ENCODE measurements at regions not wholly inside any gene's neighbourhood (a gene's known extent, or its start where the extent isn't known, plus 50 kb on each side); places are given as distances from the start of the nearest gene placed in this dataset.
A peak's percentile ranks its signal among the peaks of the same experiment; 100 is the strongest.

GRCh38 chr21:14903172-14903865 lies 161.5 kb downstream of the NRIP1 start:
- no peak for DNase-seq (ENCODE audit: low read depth)

- peak; percentile 36 for DNase-seq (ENCODE audit: low read depth)
Measured at GRCh38 chr21:14901482-14901958, 163.3 kb downstream of the NRIP1 start.

- DNase-seq (ENCODE audit: low read depth): peak; percentile 52
Measured at GRCh38 chr21:14900611-14901010, 164.2 kb downstream of the NRIP1 start.

DNA sequence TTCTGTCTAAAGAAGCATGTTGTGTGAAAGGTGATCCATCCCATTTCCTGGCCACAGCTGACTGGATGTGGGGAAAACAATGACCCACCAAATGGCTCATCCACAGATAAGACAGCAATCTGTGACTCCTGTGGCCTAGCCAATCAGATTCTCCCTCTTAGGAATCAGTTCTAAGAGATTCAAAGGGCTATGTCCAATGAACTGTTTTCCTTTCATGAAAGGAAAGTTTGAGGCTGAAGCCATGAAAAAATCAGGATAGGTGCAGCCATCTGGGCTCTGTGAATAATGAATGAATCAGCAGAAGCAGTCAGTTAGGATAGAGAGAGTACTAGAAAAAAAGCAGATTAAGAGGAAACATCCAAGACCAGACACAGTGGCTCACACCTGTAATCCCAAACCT lies 164.7 kb downstream of the NRIP1 start:
- peak; percentile 45 for DNase-seq (ENCODE audit: low read depth)

DNA sequence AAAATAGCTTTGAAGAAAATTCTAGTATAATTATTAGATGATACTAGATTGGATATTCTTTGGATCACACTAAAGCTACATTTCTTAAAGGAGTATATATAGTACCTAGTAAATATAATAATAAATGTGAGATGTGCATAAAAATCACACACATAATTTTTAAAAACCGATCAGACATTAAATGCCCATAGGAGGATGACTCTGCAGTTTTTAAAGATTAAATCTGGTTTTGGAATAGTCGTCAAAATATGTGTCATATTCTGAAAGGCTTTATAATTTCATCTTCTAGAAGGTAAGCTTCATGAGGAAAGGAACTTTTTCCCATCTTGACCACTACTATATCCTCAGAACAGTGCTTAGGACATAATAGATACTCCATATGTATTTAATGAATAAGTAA lies 169.0 kb downstream of the NRIP1 start:
- DNase-seq (ENCODE audit: low read depth): no peak

GRCh38 chr21:14890141-14890540 lies 174.7 kb downstream of the NRIP1 start:
- no peak for DNase-seq (ENCODE audit: low read depth)

DNA sequence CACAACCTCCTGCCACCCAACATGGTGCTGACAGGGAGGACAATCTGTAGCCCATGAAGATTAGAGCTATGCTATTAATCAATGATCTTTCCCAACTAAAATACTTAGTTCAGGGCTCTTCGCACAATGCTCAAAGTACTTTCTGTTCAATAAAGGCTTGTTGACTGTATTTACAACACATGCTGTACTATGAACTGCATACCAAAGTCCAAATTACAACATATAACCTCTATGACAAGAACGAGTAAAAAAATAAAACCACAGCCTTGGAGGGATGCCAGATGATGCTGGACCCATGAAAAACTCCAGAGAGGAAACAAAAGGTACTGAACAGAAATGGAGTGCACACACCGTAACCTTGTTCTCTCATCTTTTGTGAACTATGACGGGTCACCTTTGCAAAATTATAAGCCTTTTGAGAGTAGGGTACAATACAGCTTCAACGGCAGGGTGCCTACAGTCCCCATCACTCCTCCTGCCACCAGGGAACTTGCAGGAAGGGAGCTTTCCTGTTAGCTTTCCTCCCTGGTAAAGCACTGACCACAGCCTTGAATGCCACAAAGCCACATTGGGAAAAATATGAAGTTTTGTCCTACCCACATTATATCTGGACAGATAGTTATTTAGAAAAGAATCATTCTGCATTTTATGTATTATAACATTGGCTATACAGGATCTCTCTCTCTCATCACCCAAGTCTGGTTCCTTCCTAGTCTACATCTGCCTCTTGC lies 175.6 kb downstream of the NRIP1 start:
- DNase-seq (ENCODE audit: low read depth): peak; percentile 74

DNA sequence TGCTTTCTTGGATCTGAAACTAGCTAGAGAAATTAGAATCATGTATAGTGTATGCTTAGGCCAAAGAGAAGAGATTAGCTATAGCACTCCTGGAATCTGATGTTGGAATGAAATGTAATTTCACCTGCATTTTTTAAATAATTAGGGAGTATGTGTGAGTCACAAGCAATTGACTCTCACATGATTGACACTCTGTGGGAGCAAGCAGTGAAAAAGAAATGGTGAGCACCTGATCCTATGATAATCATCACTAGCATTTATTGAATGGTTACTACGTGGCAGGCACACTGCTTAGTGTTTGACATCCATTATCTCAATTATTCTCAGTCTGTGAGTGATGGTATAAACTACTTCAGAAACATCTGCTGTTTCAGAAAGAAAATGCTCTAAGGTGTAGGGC lies 176.6 kb downstream of the NRIP1 start:
- DNase-seq (ENCODE audit: low read depth): no peak

DNA sequence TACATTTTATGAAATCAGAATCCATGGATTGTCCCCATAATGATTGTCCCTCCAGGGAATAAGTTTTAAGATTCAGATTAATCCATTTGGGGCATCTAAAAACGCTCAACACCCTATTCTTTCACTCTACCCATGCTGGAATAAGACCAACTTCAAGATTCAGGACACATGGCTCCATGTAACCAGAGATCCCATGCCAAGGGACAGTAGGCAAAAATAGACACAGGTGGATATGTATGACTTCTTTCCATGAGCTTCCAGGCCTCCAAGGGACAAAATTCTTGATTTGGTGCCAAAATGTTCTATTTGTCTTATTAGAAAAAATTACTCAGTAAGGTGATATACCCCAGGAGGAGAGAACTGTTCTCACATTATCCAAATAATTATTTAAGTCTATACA lies 178.8 kb downstream of the NRIP1 start:
- no peak for DNase-seq (ENCODE audit: low read depth)

GRCh38 chr21:14883351-14883750 lies 181.4 kb downstream of the NRIP1 start:
- DNase-seq (ENCODE audit: low read depth): no peak

DNA sequence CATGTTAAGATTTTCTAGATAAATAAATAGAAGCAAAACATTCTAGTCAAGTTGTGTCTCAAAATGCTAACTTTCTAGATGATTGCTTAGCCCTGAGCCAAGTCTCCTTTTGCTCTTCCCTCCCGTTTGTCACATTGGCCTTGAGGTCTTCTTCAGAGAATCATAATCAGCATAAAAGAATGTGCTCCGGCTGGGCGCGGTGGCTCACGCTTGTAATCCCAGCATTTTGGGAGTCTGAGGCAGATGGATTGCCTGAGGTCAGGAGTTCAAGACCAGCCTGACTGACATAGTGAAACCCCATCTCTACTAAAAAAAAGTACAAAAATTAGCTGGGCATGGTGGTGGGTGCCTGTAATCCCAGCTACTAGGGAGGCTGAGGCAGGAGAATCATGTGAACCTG lies 182.3 kb downstream of the NRIP1 start:
- DNase-seq (ENCODE audit: low read depth): peak; percentile 23

DNA sequence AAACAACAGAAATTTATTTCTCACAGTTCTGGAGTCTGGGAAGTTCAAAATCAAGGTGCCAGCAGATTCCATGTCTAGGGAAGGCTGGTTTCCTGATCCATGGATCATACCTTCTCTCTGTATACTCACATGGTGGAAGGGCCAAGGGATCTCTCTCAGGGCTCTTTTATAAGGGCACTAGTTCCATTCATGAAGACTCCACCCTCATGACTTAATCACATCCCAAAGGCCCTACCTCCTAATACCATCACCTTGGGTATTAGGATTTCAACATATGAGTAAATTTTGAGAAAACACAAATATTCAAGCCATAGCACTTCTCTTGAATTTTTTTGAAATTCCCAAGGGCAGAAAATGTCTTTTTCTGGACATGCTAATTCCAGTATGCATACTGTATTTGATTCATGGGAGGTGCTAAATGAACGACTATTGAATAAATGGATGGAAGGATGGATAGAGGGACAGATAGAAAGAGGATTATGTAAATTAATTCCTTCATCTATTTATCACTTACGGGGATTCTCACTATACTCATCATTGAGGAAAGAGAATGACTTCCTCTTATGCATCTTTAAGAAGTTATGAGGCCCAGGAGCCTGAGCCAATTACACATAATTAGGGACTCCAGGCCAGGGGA lies 182.8 kb downstream of the NRIP1 start:
- DNase-seq (ENCODE audit: low read depth): no peak

DNA sequence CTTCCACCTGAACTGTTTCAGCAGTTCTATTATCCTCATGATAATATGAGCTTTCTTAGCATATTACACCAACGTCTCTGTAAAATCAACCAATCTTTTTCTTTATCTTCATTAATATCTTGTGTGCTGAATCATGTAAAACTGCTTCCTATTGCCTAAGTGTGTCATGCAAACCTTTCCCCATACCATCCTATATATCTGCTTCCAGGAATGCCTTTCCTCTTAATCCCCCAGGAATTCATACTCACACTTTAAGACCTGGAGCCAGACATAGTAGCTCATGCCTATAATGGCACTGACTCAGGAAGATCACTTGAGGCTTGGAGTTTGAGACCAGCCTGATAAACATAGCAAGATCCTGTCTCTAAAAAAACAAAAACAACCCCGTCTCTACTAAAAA lies 183.9 kb downstream of the NRIP1 start:
- peak; percentile 86 for DNase-seq (ENCODE audit: low read depth)

DNA sequence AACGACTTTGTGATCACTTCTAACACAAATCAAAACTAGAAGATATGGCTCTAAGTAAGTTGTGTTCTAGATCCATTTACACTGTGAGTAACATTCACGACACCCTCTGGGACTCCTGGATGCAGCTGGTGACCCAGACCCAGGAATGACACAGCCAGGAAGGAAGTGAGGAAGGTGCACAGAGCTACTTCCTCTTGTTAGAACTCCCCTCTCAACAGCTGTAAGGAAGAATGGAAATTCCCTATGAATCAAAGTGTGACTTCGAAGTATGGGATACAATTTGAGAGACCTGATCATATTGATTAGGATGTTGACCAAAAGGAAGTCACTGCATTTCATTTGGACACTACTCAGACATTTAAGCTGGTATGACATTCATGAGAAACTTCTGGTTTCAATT lies 185.3 kb downstream of the NRIP1 start:
- DNase-seq (ENCODE audit: low read depth): no peak

DNA sequence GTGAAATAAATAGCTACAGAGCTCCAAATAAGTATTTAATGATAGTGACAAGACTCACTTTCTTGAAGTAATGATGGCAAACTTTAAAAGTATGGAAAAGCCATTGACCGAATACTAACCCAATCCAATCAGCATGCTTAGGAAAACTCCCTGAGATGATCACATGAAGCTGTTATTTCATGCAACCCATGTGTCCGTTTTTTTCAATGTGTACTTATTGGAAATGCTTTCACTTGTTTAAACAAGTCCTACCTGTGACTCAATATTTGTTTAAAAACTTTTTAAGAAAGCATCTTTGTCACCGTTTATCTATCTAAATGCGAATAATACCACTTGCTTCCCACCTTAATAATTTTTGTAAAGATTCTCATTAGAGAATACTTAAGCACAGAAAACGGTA lies 185.8 kb downstream of the NRIP1 start:
- DNase-seq (ENCODE audit: low read depth): no peak

- peak; percentile 81 for DNase-seq (ENCODE audit: low read depth)
Measured at GRCh38 chr21:14877581-14878228, 187.1 kb downstream of the NRIP1 start.

- DNase-seq (ENCODE audit: low read depth): no peak
Measured at GRCh38 chr21:14876524-14876840, 188.3 kb downstream of the NRIP1 start.

GRCh38 chr21:14875704-14876523 lies 188.9 kb downstream of the NRIP1 start:
- DNase-seq (ENCODE audit: low read depth): peak; percentile 54

- DNase-seq (ENCODE audit: low read depth): no peak
Measured at GRCh38 chr21:14875186-14875585, 189.6 kb downstream of the NRIP1 start.

DNA sequence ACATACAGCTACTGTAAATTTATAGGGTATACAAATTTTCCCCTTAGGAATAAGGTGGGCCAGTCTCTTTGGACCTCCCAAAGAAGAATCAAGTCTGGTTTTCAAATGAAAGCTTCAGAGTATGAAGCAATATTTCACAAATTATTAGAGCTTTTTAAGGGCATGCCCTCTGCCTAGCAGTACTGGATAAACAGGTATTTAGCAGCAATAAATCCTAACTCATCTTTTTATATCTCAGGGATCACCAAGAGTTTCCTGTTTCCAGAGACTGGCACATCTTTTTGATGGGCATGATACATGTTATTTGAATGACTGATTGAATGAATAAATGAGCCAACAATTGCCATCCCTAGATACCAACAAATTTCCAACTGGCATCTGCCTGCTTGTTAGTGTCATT lies 190.4 kb downstream of the NRIP1 start:
- DNase-seq (ENCODE audit: low read depth): no peak

DNA sequence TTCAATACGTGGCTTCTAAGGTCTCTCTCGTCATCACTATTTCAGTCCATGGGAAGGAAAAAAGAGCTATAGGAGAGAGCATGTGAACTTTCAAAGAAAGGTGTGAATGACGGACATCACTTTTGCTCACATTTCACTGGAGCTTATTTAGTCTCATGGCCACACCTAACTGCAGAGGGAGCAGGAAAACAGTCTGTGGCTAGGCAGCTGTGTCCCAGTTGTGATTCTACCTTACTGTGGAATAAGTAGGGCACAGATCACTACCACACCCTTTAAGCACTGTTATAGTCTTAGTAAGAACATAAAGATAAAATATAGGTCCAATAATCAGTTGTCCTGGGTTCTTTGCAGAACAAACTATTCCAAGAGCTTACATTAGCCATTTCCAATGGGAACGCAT lies 192.9 kb downstream of the NRIP1 start:
- DNase-seq (ENCODE audit: low read depth): no peak

DNA sequence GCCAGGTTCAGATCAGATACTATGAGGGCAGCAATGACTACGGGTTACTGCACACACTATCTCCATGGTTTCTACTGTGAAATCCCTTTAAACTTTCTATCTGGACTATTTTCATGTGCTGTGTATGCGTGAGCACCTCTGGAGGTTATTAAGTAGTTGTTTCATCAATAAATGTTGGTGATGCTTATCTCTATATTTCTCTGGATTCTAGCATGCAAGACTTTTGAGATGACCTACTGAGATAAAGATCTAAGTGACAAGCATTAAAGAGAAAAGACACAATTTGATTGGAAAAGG lies 194.0 kb downstream of the NRIP1 start:
- no peak for DNase-seq (ENCODE audit: low read depth)

Data from EH (cell line).